Aorta (tissue), 5 donors: ENCODE measurements at regions not wholly inside any gene's neighbourhood (a gene's known extent, or its start where the extent isn't known, plus 50 kb on each side); places are given as distances from the start of the nearest gene placed in this dataset.

Experiments used
- ATAC-seq: fragments of 200-7000 bp; cut with Tn5 transposase; one replicate; pipeline ENCODE4 v1.9.1; 2022; ENCODE audit warnings: moderate library complexity; ENCODE audit not compliant: low FRiP score
- DNase-seq, 2 donors: peaks; one replicate each; pipeline ENCODE4 v3.0.0-alpha.2; 2020
- H3K27ac ChIP-seq, 2 donors: one replicate each; pipeline ENCODE4 v1.5.1; 2013; ENCODE audit warnings: low read length in 2 of 2, mild to moderate bottlenecking in 2 of 2, moderate library complexity in 2 of 2, control low read depth in 1 of 2, inconsistent platforms in 1 of 2, low read depth in 1 of 2
- H3K27me3 ChIP-seq, 2 donors: one replicate each; pipeline ENCODE4 v1.6.1; 2013; ENCODE audit warnings: control low read depth in 1 of 2, low read length in 1 of 2, mild to moderate bottlenecking in 1 of 2, moderate library complexity in 1 of 2; ENCODE audit not compliant: insufficient read depth in 2 of 2, control insufficient read depth in 1 of 2
- H3K36me3 ChIP-seq, 2 donors: one replicate each; pipeline ENCODE4 v1.6.1; 2013; ENCODE audit warnings: control low read depth in 1 of 2, low read length in 1 of 2, mild to moderate bottlenecking in 1 of 2; ENCODE audit not compliant: insufficient read depth in 2 of 2, control insufficient read depth in 1 of 2
- H3K4me1 ChIP-seq, 2 donors: one replicate each; pipeline ENCODE4 v1.6.1; 2013; ENCODE audit warnings: low read length in 2 of 2, control low read depth in 1 of 2, mild to moderate bottlenecking in 1 of 2, moderate library complexity in 1 of 2; ENCODE audit not compliant: insufficient read depth in 2 of 2, control insufficient read depth in 1 of 2
- H3K4me3 ChIP-seq, 2 donors: one replicate each; pipeline ENCODE4 v1.5.1; 2013; ENCODE audit warnings: low read length in 2 of 2, control low read depth in 1 of 2, mild to moderate bottlenecking in 1 of 2
- H3K9me3 ChIP-seq: one replicate; pipeline ENCODE4 v1.6.1; 2013; ENCODE audit warnings: mild to moderate bottlenecking, low read length; ENCODE audit not compliant: control insufficient read depth
- WGBS, 2 donors: extraction: QIAGEN DNeasy Blood & Tissue Kit; methylation state at CpG; one replicate each; pipeline ENCODE4 v1.1.7; 2013; 5-methylcytosine and 5-hydroxymethylcytosine counted together
- intact Hi-C, 2 donors: fragments of 100-400 bp; cut with DNase I; formaldehyde crosslinking; loops; one replicate each; pipeline versions ENCODE4 v1.14.2 to v1.15.0; 2022
- donor health status: healthy with polysubstance abuse.
- donor health status: Bipolar disorder and iron deficiency.
- donor health status: DM: no; HTN: no; CAD: no.
- donor health status: DM: no; HTN: no; CAD: no.
- donor health status: DM: yes; HTN: yes; CAD: no.

GRCh38 chr6:18672852-18673251, 285.7 kb downstream of the RNF144B start:
- Histone ChIP-seq H3K4me3 (no peak overlapping the region), H3K9me3 (peaks cover 2% of the 10 kb centered on the region), H3K27me3 (peaks cover 0 to 3% of the 10 kb centered on the region in 2 donors), H3K27ac (no peak overlapping the region), H3K36me3 (no peaks in the 10 kb centered on the region), H3K4me1 (no peaks in the 10 kb centered on the region)
- ATAC-seq (no peak), DNase-seq (no peak)
- intact Hi-C loops = no loop called here
- 52% methylated on average over 1 of the region's 1 CpG for WGBS, 2 donors

- Histone ChIP-seq H3K4me1 (no peaks in the 10 kb centered on the region), H3K36me3 (no peaks in the 10 kb centered on the region), H3K27ac (no peak overlapping the region), H3K9me3 (peaks cover 2% of the 10 kb centered on the region), H3K4me3 (no peak overlapping the region), H3K27me3 (peaks cover 0 to 3% of the 10 kb centered on the region in 2 donors)
- ATAC-seq = no peak
- intact Hi-C loops = no loop called here
- DNase-seq = no peak
Observed at GRCh38 chr6:18674346-18674745, 287.2 kb downstream of the RNF144B start.

- intact Hi-C loops = no loop called here
- 46 to 66% methylated on average over 2 of the region's 2 CpGs for WGBS, 2 donors
- DNase-seq = no peak
Observed at GRCh38 chr6:18675881-18676280, 288.7 kb downstream of the RNF144B start.

GRCh38 chr6:18676548-18676947, 289.4 kb downstream of the RNF144B start:
- no peak overlapping the region for H3K27ac ChIP-seq
- no peaks in the 10 kb centered on the region for H3K4me1 ChIP-seq
- 79 to 90% methylated on average over 7 of the region's 7 CpGs for WGBS, 2 donors
- peaks cover 2% of the 10 kb centered on the region for H3K9me3 ChIP-seq
- DNase-seq (no peak), ATAC-seq (no peak)
- intact Hi-C loops = no loop called here
- no peaks in the 10 kb centered on the region for H3K36me3 ChIP-seq
- peaks cover 0 to 3% of the 10 kb centered on the region in 2 donors for H3K27me3 ChIP-seq
- no peak overlapping the region for H3K4me3 ChIP-seq

More at GRCh38 chr6:18675881-18676280, 288.7 kb downstream of the RNF144B start:
- Histone ChIP-seq H3K4me3 (no peak overlapping the region), H3K27me3 (peaks cover 0 to 3% of the 10 kb centered on the region in 2 donors), H3K9me3 (peaks cover 2% of the 10 kb centered on the region), H3K4me1 (no peaks in the 10 kb centered on the region), H3K36me3 (no peaks in the 10 kb centered on the region), H3K27ac (no peak overlapping the region)
- no peak for ATAC-seq

DNA sequence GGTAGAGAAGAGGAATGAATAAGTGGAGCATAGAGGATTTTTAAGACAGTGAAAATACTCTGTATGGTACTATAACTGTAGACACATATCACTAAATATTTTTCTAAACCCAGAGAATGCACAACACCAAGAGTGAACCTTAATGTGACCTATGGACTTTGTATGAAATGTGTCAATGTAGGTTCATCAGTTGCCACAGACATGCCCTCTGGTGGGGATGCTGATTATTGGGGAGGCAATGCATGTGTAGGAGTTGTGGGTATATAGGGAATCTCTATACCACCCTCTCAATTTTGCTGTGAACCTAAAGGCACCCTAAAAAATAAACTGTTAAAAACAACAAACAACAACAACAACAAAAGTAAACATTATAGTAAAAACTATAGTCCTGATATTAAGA, 293.7 kb downstream of the RNF144B start:
- intact Hi-C loops = no loop called here
- Histone ChIP-seq H3K4me1 (no peaks in the 10 kb centered on the region), H3K4me3 (no peak overlapping the region), H3K9me3 (peaks cover 2% of the 10 kb centered on the region), H3K27ac (no peak overlapping the region), H3K36me3 (no peaks in the 10 kb centered on the region), H3K27me3 (no peaks in the 10 kb centered on the region)
- DNase-seq = no peak
- no peak for ATAC-seq

GRCh38 chr6:18681832-18682503, 294.8 kb downstream of the RNF144B start:
- intact Hi-C loops = no loop called here
- ATAC-seq = no peak
- Histone ChIP-seq H3K4me1 (no peaks in the 10 kb centered on the region), H3K36me3 (no peaks in the 10 kb centered on the region), H3K27me3 (no peaks in the 10 kb centered on the region), H3K4me3 (no peak overlapping the region), H3K9me3 (peaks cover 2% of the 10 kb centered on the region), H3K27ac (no peak overlapping the region)
- no peak for DNase-seq
- WGBS, 2 donors = 58 to 59% methylated on average over 5 of the region's 5 CpGs

DNA sequence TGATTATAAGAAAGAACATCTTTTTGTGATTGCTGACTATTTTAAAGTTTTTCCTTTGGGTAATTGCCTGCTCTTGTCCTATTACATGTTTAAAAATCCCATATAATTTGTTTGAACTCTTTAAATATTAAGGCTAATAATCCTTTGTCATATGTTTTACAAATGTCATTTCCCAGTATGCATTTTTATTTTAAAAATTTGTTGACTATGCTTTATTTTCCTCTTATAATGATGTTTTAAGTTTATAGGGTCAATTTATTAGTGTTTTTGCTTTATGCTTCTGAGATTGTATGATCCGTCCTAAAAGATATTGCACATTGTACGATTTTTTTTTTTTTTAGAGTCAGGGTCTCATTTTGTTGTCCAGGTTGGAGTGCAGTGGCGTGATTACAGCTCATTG, 297.2 kb downstream of the RNF144B start:
- intact Hi-C loops = no loop called here
- Histone ChIP-seq H3K36me3 (no peaks in the 10 kb centered on the region), H3K27ac (no peak overlapping the region), H3K9me3 (no peaks in the 10 kb centered on the region), H3K4me3 (no peak overlapping the region), H3K27me3 (no peaks in the 10 kb centered on the region), H3K4me1 (no peaks in the 10 kb centered on the region)
- WGBS, 2 donors = 63 to 75% methylated on average over 3 of the region's 3 CpGs
- DNase-seq (no peak), ATAC-seq (no peak)

DNA sequence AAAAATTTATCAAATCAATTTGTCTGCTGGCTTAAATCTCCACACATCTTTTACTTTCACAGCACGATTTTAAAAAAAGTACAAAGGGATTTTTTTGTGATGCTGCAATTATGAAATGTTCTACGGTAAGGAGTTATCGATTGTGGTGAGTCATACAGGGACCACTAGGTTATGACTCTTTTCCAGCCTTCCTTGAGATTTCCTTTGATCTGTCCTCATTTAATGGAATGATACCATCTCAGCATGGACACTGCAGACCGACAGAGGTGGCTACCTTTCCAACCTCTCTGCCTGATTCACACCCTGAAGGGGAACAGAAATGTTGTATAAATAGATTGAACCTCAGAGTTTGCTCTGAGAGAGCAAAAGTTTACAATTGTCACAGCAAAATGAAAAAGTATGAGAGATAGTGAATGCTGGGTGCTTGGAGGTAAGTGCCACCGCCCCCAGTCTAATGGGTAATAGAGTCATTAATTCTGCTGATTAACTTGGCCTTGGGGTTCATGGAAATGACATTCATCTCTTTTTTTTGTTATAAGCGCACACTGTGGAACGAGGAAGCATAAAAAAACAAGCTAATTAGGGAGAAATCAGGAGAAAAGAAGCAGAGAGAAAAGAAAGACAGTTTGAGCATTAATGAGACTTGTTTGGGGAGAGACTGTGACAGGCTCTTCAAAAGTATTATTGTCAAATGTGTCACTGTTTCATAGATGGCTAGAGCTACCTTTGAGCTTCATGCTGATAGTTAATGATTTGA, 306.0 kb downstream of the RNF144B start:
- H3K36me3 ChIP-seq = no peaks in the 10 kb centered on the region
- H3K27ac ChIP-seq = no peak overlapping the region
- H3K4me3 ChIP-seq = no peak overlapping the region
- H3K27me3 ChIP-seq = peaks cover 0 to 3% of the 10 kb centered on the region in 2 donors
- 85 to 87% methylated on average over 7 of the region's 7 CpGs for WGBS, 2 donors
- ATAC-seq (no peak), DNase-seq (no peak)
- no peaks in the 10 kb centered on the region for H3K9me3 ChIP-seq
- no peaks in the 10 kb centered on the region for H3K4me1 ChIP-seq
- intact Hi-C loops = no loop called here

- H3K9me3 ChIP-seq = no peaks in the 10 kb centered on the region
- no peak for ATAC-seq
- no peak for DNase-seq
- peaks cover 0 to 3% of the 10 kb centered on the region in 2 donors for H3K27me3 ChIP-seq
- WGBS, 2 donors = 70 to 77% methylated on average over 6 of the region's 6 CpGs
- H3K4me3 ChIP-seq = no peak overlapping the region
- no peaks in the 10 kb centered on the region for H3K36me3 ChIP-seq
- intact Hi-C loops = no loop called here
- no peaks in the 10 kb centered on the region for H3K4me1 ChIP-seq
- no peak overlapping the region for H3K27ac ChIP-seq
Observed at GRCh38 chr6:18693881-18694280, 306.7 kb downstream of the RNF144B start.
